DOHH2 (cell line): ENCODE measurements at regions not wholly inside any gene's neighbourhood (a gene's known extent, or its start where the extent isn't known, plus 50 kb on each side); places are given as distances from the start of the nearest gene placed in this dataset.

Experiments used
- EZH2phosphoT487 ChIP-seq: fragments of 200-600 bp; sonication (generic); IDR thresholded peaks from 2 replicates; pipeline ENCODE4 v1.6.1; 2017; ENCODE audit warnings: borderline replicate concordance, mild to moderate bottlenecking, antibody characterized with exemption, low read length, moderate library complexity, mixed read lengths
- TF ChIP-seq, protein P1 (sequence below): fragments of 200-600 bp; sonication (generic); IDR thresholded peaks from one replicate; pipeline ENCODE4 v1.5.1; 2014; ENCODE audit warnings: antibody characterized with exemption, mild to moderate bottlenecking, low read depth, low read length; ENCODE audit not compliant: poor library complexity, severe bottlenecking

DNA sequence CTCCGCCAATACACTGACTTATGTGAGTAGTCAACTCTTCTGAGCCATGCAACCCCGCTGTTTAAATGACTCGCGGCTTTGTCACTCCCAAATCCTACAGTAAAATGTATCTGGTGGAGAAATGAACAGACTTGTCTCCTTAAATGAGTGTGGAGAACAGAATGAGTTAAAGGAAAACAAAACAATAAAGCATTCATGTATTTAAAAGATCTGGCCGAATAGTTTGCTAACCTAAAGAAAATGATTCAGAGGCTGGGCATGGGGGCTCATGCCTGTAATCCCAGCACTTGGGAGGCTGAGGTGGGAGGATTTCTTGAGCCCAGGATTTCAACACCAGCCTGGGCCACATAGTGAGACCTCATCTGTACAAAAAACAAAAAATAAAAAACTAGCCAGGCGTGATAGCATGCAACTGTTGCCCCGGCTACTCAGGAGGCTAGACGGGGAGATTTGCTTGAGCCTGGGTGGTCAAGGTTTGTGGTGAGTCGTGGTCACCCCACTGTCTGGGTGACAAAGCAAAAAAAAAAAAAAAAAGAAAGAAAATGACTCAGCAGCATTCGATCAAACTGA lies 86.5 kb upstream of the PFKP start:
- TF ChIP-seq, protein P1, sequence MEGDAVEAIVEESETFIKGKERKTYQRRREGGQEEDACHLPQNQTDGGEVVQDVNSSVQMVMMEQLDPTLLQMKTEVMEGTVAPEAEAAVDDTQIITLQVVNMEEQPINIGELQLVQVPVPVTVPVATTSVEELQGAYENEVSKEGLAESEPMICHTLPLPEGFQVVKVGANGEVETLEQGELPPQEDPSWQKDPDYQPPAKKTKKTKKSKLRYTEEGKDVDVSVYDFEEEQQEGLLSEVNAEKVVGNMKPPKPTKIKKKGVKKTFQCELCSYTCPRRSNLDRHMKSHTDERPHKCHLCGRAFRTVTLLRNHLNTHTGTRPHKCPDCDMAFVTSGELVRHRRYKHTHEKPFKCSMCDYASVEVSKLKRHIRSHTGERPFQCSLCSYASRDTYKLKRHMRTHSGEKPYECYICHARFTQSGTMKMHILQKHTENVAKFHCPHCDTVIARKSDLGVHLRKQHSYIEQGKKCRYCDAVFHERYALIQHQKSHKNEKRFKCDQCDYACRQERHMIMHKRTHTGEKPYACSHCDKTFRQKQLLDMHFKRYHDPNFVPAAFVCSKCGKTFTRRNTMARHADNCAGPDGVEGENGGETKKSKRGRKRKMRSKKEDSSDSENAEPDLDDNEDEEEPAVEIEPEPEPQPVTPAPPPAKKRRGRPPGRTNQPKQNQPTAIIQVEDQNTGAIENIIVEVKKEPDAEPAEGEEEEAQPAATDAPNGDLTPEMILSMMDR, result no peak
- no peak for TF ChIP-seq EZH2phosphoT487
